ENCODE measurements at regions not wholly inside any gene's neighbourhood (a gene's known extent, or its start where the extent isn't known, plus 50 kb on each side); places are given as distances from the start of the nearest gene placed in this dataset.
"Not testable (repeated sequence)": the region's sequence is repeated elsewhere in the genome, so short reads cannot be mapped to it uniquely, and the experiment has no call there.

- Mint-ChIP-seq H3K4me3 (ENCODE audit: unreplicated experiment) (no peak overlapping the region), H3K27ac (ENCODE audit: unreplicated experiment) (no peak overlapping the region), H3K36me3 (ENCODE audit: unreplicated experiment) (no peaks in the 10 kb centered on the region), H3K27me3 (ENCODE audit: unreplicated experiment) (no peaks in the 10 kb centered on the region), H3K4me1 (ENCODE audit: unreplicated experiment) (no peaks in the 10 kb centered on the region), H3K9me3 (ENCODE audit: unreplicated experiment) (peaks cover 17% of the 10 kb centered on the region)
- TF ChIP-seq, protein P1, sequence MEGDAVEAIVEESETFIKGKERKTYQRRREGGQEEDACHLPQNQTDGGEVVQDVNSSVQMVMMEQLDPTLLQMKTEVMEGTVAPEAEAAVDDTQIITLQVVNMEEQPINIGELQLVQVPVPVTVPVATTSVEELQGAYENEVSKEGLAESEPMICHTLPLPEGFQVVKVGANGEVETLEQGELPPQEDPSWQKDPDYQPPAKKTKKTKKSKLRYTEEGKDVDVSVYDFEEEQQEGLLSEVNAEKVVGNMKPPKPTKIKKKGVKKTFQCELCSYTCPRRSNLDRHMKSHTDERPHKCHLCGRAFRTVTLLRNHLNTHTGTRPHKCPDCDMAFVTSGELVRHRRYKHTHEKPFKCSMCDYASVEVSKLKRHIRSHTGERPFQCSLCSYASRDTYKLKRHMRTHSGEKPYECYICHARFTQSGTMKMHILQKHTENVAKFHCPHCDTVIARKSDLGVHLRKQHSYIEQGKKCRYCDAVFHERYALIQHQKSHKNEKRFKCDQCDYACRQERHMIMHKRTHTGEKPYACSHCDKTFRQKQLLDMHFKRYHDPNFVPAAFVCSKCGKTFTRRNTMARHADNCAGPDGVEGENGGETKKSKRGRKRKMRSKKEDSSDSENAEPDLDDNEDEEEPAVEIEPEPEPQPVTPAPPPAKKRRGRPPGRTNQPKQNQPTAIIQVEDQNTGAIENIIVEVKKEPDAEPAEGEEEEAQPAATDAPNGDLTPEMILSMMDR (IDR thresholded peaks at IDR 0.05), result no peak
- DNase-seq (ENCODE audit: extremely low spot score, unreplicated experiment), result no peak
These were observed 196.3 kb downstream of the DCDC2C start for GRCh38 chr2:3899536-3900155.

GRCh38 chr2:3902131-3902530 is 198.8 kb downstream of the DCDC2C start:
- Mint-ChIP-seq H3K4me1 (ENCODE audit: unreplicated experiment) (no peaks in the 10 kb centered on the region), H3K27ac (ENCODE audit: unreplicated experiment) (no peak overlapping the region), H3K36me3 (ENCODE audit: unreplicated experiment) (no peaks in the 10 kb centered on the region), H3K9me3 (ENCODE audit: unreplicated experiment) (peaks cover 14% of the 10 kb centered on the region), H3K4me3 (ENCODE audit: unreplicated experiment) (no peak overlapping the region), H3K27me3 (ENCODE audit: unreplicated experiment) (no peaks in the 10 kb centered on the region)
- DNase-seq (ENCODE audit: extremely low spot score, unreplicated experiment), result no peak
- TF ChIP-seq, protein P1 (IDR thresholded peaks at IDR 0.05), result no peak

GRCh38 chr2:3904061-3904460 is 200.7 kb downstream of the DCDC2C start:
- no peaks in the 10 kb centered on the region for H3K4me1 Mint-ChIP-seq (ENCODE audit: unreplicated experiment)
- no peak overlapping the region for H3K4me3 Mint-ChIP-seq (ENCODE audit: unreplicated experiment)
- H3K9me3 Mint-ChIP-seq (ENCODE audit: unreplicated experiment), result peaks cover 15% of the 10 kb centered on the region
- H3K27ac Mint-ChIP-seq (ENCODE audit: unreplicated experiment), result no peak overlapping the region
- TF ChIP-seq, protein P1 (IDR thresholded peaks at IDR 0.05), result no peak
- no peak for DNase-seq (ENCODE audit: extremely low spot score, unreplicated experiment)
- no peaks in the 10 kb centered on the region for H3K36me3 Mint-ChIP-seq (ENCODE audit: unreplicated experiment)
- H3K27me3 Mint-ChIP-seq (ENCODE audit: unreplicated experiment), result no peaks in the 10 kb centered on the region

DNA sequence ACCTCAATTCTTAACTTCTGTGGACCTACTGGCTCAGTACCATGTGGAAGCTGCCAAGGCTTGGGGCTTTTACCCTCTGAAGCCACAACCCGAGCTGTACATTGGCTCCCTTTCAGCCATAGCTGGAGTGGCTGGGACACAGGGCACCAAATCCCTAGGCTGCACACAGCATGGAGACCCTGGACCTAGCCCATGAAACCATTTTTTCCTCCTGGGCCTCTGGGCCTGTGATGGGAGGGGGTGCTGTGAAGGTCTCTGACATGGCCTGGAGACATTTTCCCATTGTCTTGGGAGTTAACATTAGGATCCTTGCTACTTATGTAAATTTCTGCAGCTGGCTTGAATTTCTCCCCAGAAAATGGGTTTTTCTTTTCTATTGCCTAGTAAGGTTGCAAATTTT is 205.1 kb downstream of the DCDC2C start:
- H3K9me3 Mint-ChIP-seq (ENCODE audit: unreplicated experiment); DNase-seq (ENCODE audit: extremely low spot score, unreplicated experiment); H3K4me3 Mint-ChIP-seq (ENCODE audit: unreplicated experiment); H3K4me1 Mint-ChIP-seq (ENCODE audit: unreplicated experiment); H3K27ac Mint-ChIP-seq (ENCODE audit: unreplicated experiment); H3K27me3 Mint-ChIP-seq (ENCODE audit: unreplicated experiment); H3K36me3 Mint-ChIP-seq (ENCODE audit: unreplicated experiment): not testable (repeated sequence)

DNA sequence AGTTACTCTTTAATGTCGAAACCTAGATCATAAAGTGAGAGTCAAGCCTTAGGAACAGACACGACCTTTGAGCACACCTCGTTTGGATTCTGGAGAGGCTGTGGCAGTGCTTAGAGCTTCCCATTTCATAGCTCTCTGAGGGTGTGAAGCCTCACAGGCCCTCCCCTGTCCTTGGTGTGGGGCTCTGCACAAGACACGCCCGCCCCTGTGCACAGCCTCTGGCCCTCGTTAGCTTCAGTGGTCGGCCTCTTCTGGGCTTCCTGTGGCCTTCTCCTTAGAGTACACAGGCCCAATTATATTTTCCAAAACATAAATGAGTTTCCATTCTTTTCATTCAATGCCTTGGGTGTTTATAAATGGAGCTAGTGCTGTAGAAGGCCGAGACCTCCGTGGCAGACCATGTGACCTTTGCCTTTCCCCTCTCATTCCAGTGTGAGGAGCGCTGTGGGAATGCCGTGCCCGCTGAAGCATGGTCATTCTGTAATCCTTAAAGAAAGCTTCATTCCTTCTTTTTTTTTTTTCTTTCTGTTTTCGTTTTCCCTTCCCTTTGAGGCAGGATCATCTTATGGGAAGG is 208.6 kb downstream of the DCDC2C start:
- Mint-ChIP-seq H3K9me3 (ENCODE audit: unreplicated experiment) (peaks cover 3% of the 10 kb centered on the region), H3K36me3 (ENCODE audit: unreplicated experiment) (no peaks in the 10 kb centered on the region), H3K4me1 (ENCODE audit: unreplicated experiment) (peaks cover 3% of the 10 kb centered on the region), H3K27ac (ENCODE audit: unreplicated experiment) (no peak overlapping the region), H3K4me3 (ENCODE audit: unreplicated experiment) (no peak overlapping the region), H3K27me3 (ENCODE audit: unreplicated experiment) (no peaks in the 10 kb centered on the region)
- TF ChIP-seq, protein P1 (IDR thresholded peaks at IDR 0.05), result no peak
- DNase-seq (ENCODE audit: extremely low spot score, unreplicated experiment), result no peak

Data from osteocyte (in vitro differentiated cells).